Keratinocyte (primary cell): ENCODE measurements at regions not wholly inside any gene's neighbourhood (a gene's known extent, or its start where the extent isn't known, plus 50 kb on each side); places are given as distances from the start of the nearest gene placed in this dataset.

Experiments
- DNase-seq: peaks from one replicate; pipeline ENCODE4 v3.0.0-alpha.2; 2011; ENCODE audit warnings: low read depth, missing footprints, low spot score
- FAIRE-seq: peaks from 2 replicates; lab custom pipeline; 2011; peaks lifted over from hg19 to GRCh38; lab: Jason Lieb, UNC
- H2AFZ ChIP-seq: 2 replicates; pipeline ENCODE4 v1.6.0; 2012; ENCODE audit warnings: low read length, control low read depth, inconsistent platforms; ENCODE audit not compliant: control insufficient read depth
- H3K27ac ChIP-seq: 2 replicates; pipeline ENCODE4 v1.5.1; 2011; ENCODE audit warnings: low read length; ENCODE audit not compliant: control insufficient read depth, insufficient read depth
- H3K27me3 ChIP-seq: 3 replicates; pipeline ENCODE4 v1.6.0; 2011; ENCODE audit warnings: low read length; ENCODE audit not compliant: control insufficient read depth, insufficient read depth; ENCODE audit errors: extremely low read depth
- H3K36me3 ChIP-seq, 2 experiments: 2 replicates in 1 of 2; 3 replicates in 1 of 2; pipeline ENCODE4 v1.5.1; 2011; ENCODE audit warnings: low read length in 2 of 2, mild to moderate bottlenecking in 1 of 2; ENCODE audit not compliant: control insufficient read depth in 2 of 2, insufficient read depth in 2 of 2; ENCODE audit errors: extremely low read depth in 1 of 2
- H3K4me1 ChIP-seq: 3 replicates; pipeline ENCODE4 v1.5.1; 2011; ENCODE audit warnings: low read length; ENCODE audit not compliant: control insufficient read depth, insufficient read depth; ENCODE audit errors: extremely low read depth
- H3K4me2 ChIP-seq: 3 replicates; pipeline ENCODE4 v1.6.0; 2011; ENCODE audit warnings: low read depth, low read length; ENCODE audit not compliant: control insufficient read depth, insufficient read depth; ENCODE audit errors: extremely low read depth
- H3K4me3 ChIP-seq, 3 experiments: fragments of 200-600 bp in 1 of 3; sonication (generic) in 1 of 3; 2 replicates in 2 of 3; 3 replicates in 1 of 3; pipeline ENCODE4 v1.5.1; 2011 to 2016; ENCODE audit warnings: low read length in 3 of 3, mild to moderate bottlenecking in 3 of 3, control low read depth in 2 of 3, inconsistent platforms in 1 of 3, low read depth in 1 of 3, mixed read lengths in 1 of 3, mixed run types in 1 of 3, moderate library complexity in 1 of 3; ENCODE audit not compliant: control insufficient read depth in 2 of 3, insufficient read depth in 2 of 3; ENCODE audit errors: extremely low read depth in 1 of 3
- H3K79me2 ChIP-seq: 2 replicates; pipeline ENCODE4 v1.6.0; 2012; ENCODE audit warnings: low read length; ENCODE audit not compliant: control insufficient read depth, insufficient read depth
- H3K9ac ChIP-seq: 3 replicates; pipeline ENCODE4 v1.6.0; 2011; ENCODE audit warnings: low read length; ENCODE audit not compliant: control insufficient read depth, insufficient read depth; ENCODE audit errors: extremely low read depth
- H3K9me1 ChIP-seq: 3 replicates; pipeline ENCODE4 v1.6.0; 2011; ENCODE audit warnings: low read length; ENCODE audit not compliant: control insufficient read depth, insufficient read depth; ENCODE audit errors: extremely low read depth
- H3K9me3 ChIP-seq: 2 replicates; pipeline ENCODE4 v1.5.1; 2012; ENCODE audit warnings: low read depth, low read length; ENCODE audit not compliant: control insufficient read depth
- H4K20me1 ChIP-seq: 3 replicates; pipeline ENCODE4 v1.6.0; 2011; ENCODE audit warnings: low read length; ENCODE audit not compliant: control insufficient read depth, insufficient read depth; ENCODE audit errors: extremely low read depth
- EZH2 ChIP-seq: IDR thresholded peaks from one replicate; pipeline ENCODE4 v1.6.1; 2012; ENCODE audit warnings: inconsistent platforms, mild to moderate bottlenecking, low read length, moderate library complexity
- dilution Hi-C: fragments of 300-500 bp; cut with MboI; formaldehyde crosslinking; loops from one replicate; pipeline ENCODE4 v1.7.0; 2020; ENCODE audit warnings: low sequenced_read_pairs; ENCODE audit not compliant: extremely low pct_ligation_motif_present
- TF ChIP-seq, protein P1 (sequence below), 3 experiments: IDR thresholded peaks in 1 of 3; conservative IDR thresholded peaks in 1 of 3; optimal IDR thresholded peaks in 1 of 3; 2 replicates in 2 of 3; 3 replicates in 1 of 3; pipeline versions ENCODE3 to v1.5.1; 2011; ENCODE audit warnings: low read length in 3 of 3, mild to moderate bottlenecking in 3 of 3, moderate library complexity in 2 of 3, control low read depth in 1 of 3, inconsistent platforms in 1 of 3; ENCODE audit not compliant: insufficient read depth in 2 of 3; ENCODE audit errors: extremely low read depth in 1 of 3

DNA sequence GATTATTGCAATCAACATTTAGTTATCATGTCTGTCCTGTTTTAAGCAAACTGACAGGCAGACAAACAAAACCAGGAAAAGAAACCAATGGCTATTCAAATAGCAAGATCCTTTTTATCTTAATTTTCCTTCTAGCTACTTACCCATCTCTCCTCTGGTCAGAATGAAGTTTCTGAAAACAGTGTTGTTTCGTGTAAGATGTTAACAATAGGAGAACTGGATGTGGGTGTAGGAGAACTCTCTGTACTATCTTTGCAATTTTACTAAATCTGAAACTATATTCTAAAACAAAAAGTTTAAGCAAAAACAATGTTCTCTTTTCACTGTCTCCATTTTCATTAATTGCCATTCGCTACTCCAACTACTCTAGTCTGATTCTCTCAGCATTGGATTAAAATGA is 726.4 kb downstream of the ZNF385D start:
- TF ChIP-seq, protein P1, sequence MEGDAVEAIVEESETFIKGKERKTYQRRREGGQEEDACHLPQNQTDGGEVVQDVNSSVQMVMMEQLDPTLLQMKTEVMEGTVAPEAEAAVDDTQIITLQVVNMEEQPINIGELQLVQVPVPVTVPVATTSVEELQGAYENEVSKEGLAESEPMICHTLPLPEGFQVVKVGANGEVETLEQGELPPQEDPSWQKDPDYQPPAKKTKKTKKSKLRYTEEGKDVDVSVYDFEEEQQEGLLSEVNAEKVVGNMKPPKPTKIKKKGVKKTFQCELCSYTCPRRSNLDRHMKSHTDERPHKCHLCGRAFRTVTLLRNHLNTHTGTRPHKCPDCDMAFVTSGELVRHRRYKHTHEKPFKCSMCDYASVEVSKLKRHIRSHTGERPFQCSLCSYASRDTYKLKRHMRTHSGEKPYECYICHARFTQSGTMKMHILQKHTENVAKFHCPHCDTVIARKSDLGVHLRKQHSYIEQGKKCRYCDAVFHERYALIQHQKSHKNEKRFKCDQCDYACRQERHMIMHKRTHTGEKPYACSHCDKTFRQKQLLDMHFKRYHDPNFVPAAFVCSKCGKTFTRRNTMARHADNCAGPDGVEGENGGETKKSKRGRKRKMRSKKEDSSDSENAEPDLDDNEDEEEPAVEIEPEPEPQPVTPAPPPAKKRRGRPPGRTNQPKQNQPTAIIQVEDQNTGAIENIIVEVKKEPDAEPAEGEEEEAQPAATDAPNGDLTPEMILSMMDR (optimal IDR thresholded peaks at IDR 0.05 in 1 of 3, IDR thresholded peaks at IDR 0.05 in 1 of 3, conservative IDR thresholded peaks at IDR 0.05 in 1 of 3; ENCODE audit: extremely low read depth in 1 of 3, insufficient read depth in 2 of 3, low read length in 3 of 3): no peak
- no peak for TF ChIP-seq EZH2
- dilution Hi-C loops: no loop called here

DNA sequence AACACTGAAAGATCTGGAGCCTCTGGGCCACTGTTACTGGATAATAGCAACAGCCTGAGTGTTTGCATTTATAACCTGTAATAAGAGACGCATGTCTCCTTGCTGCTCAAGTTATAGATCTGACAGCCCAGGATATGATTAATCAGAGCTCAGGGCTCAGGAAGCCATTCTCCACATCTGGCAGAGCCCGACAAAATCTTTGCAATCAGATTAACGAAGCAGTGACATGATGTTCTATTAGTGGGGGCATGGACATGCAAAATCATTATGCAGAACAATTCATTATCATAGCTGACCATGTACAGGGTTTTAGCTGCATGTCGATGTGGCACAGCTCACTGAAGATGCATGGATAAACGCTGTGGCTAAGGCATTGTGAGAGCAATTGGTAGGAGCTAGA is 730.3 kb downstream of the ZNF385D start:
- no peaks in the 10 kb centered on the region for H3K36me3 ChIP-seq

More for the DNA sequence above, 726.4 kb downstream of the ZNF385D start:
- H3K9ac ChIP-seq: no peak overlapping the region
- H3K27ac ChIP-seq: no peak overlapping the region
- no peaks in the 10 kb centered on the region for H3K27me3 ChIP-seq
- FAIRE-seq (no peak), DNase-seq (no peak)
- no peak overlapping the region for H3K4me3 ChIP-seq
- H3K36me3 ChIP-seq: no peaks in the 10 kb centered on the region
- no peaks in the 10 kb centered on the region for H3K9me3 ChIP-seq
- H3K79me2 ChIP-seq: no peaks in the 10 kb centered on the region
- no peaks in the 10 kb centered on the region for H4K20me1 ChIP-seq
- H3K9me1 ChIP-seq: no peaks in the 10 kb centered on the region
- H3K4me1 ChIP-seq: no peaks in the 10 kb centered on the region
- no peak overlapping the region for H3K4me2 ChIP-seq
- H2AFZ ChIP-seq: no peak overlapping the region

More for the DNA sequence above, 730.3 kb downstream of the ZNF385D start:
- Histone ChIP-seq H3K9me3 (no peaks in the 10 kb centered on the region), H3K4me1 (peaks cover 2% of the 10 kb centered on the region), H3K79me2 (no peaks in the 10 kb centered on the region), H3K27me3 (no peaks in the 10 kb centered on the region), H3K4me2 (no peak overlapping the region), H4K20me1 (no peaks in the 10 kb centered on the region), H3K27ac (no peak overlapping the region), H3K9ac (no peak overlapping the region), H2AFZ (no peak overlapping the region), H3K9me1 (no peaks in the 10 kb centered on the region), H3K4me3 (no peak overlapping the region)
- dilution Hi-C loops: no loop called here
- no peak for FAIRE-seq
- TF ChIP-seq EZH2: no peak
- TF ChIP-seq, protein P1 (optimal IDR thresholded peaks at IDR 0.05 in 1 of 3, IDR thresholded peaks at IDR 0.05 in 1 of 3, conservative IDR thresholded peaks at IDR 0.05 in 1 of 3; ENCODE audit: extremely low read depth in 1 of 3, insufficient read depth in 2 of 3, low read length in 3 of 3): no peak
- DNase-seq: no peak
